K562 (cell line): ENCODE measurements at regions not wholly inside any gene's neighbourhood (a gene's known extent, or its start where the extent isn't known, plus 50 kb on each side); places are given as distances from the start of the nearest gene placed in this dataset.

Experiments used
- ATAC-seq: fragments of 200-7000 bp; cut with Tn5 transposase; 3 replicates; pipeline ENCODE4 v1.9.1; 2020; ENCODE audit warnings: moderate library complexity
- BruUV-seq: library from RNA; stranded (reverse); fragments of 400-500 nt; replicated peaks from 2 replicates; lab custom pipeline; 2021; lab: Mats Ljungman, UMichigan
- CTCF ChIA-PET: fragments of 300-600 bp; formaldehyde crosslinking; extraction: SDS; loops from one replicate; lab custom pipeline; 2021; ENCODE audit warnings: low intra/inter-chr PET ratio; lab: Yijun Ruan, JAX
- POLR2A ChIA-PET: fragments of 300-600, 350-650 bp; sonication (Branson Sonifier 250); formaldehyde crosslinking; extraction: SDS; loops from one replicate; lab custom pipeline; 2021; ENCODE audit warnings: antibody characterized with exemption, inconsistent platforms; lab: Yijun Ruan, JAX
- DNase-seq, 4 experiments: peaks; one replicate each; pipeline versions ENCODE4 v3.0.0 to v3.0.0-alpha.2; 2011 to 2018; ENCODE audit warnings: low spot score in 3 of 4, mixed read lengths in 3 of 4; ENCODE audit errors: extremely low read depth in 1 of 4
- FAIRE-seq: peaks from 2 replicates; lab custom pipeline; 2011; peaks lifted over from hg19 to GRCh38; lab: Jason Lieb, UNC
- H2AFZ ChIP-seq: 2 replicates; pipeline ENCODE4 v1.6.0; 2011; ENCODE audit warnings: low read depth, low read length, control low read depth, inconsistent platforms
- H3K27ac ChIP-seq: fragments of 200-600 bp; 3 replicates; pipeline ENCODE4 v1.8.0; 2011; ENCODE audit warnings: low read depth, mild to moderate bottlenecking, control low read depth, inconsistent platforms, low read length, moderate library complexity, mixed read lengths; ENCODE audit errors: extremely low read depth
- H3K27me3 ChIP-seq, 2 experiments: fragments of 300-600 bp in 1 of 2; 2 replicates in 1 of 2; 3 replicates in 1 of 2; pipeline versions ENCODE4 v1.6.0 to v1.8.0; 2011; ENCODE audit warnings: inconsistent platforms in 2 of 2, low read length in 2 of 2, mild to moderate bottlenecking in 1 of 2, mixed read lengths in 1 of 2, moderate library complexity in 1 of 2; ENCODE audit not compliant: control insufficient read depth in 2 of 2, insufficient read depth in 2 of 2
- H3K36me3 ChIP-seq: fragments of 300-600 bp; 3 replicates; pipeline ENCODE4 v1.8.0; 2011; ENCODE audit warnings: mild to moderate bottlenecking, low read length, inconsistent platforms; ENCODE audit not compliant: control insufficient read depth, insufficient read depth
- H3K4me1 ChIP-seq, 2 experiments: fragments of 200-600 bp in 1 of 2; replicated peaks in 1 of 2; 2 replicates in 1 of 2; 3 replicates in 1 of 2; pipeline versions ENCODE4 v1.5.1 to v1.8.0; 2011; ENCODE audit warnings: inconsistent platforms in 2 of 2, low read length in 2 of 2, mild to moderate bottlenecking in 1 of 2, mixed read lengths in 1 of 2, moderate library complexity in 1 of 2; ENCODE audit not compliant: control insufficient read depth in 2 of 2, insufficient read depth in 2 of 2
- H3K4me2 ChIP-seq: 2 replicates; pipeline ENCODE4 v1.6.1; 2011; ENCODE audit warnings: low read length, control low read depth, inconsistent platforms, mixed read lengths; ENCODE audit not compliant: insufficient read depth
- H3K4me3 ChIP-seq: fragments of 200-600 bp; sonication (generic), shearing (Covaris generic); 2 replicates; pipeline ENCODE4 v1.5.1; 2016; ENCODE audit warnings: control low read depth, inconsistent platforms
- H3K79me2 ChIP-seq: fragments of 200-600 bp; 3 replicates; pipeline ENCODE4 v1.8.0; 2011; ENCODE audit warnings: low read length, inconsistent platforms; ENCODE audit not compliant: control insufficient read depth, insufficient read depth
- H3K9ac ChIP-seq, 2 experiments: 2 replicates each; pipeline versions ENCODE4 v1.6.0 to v1.6.1; 2011; ENCODE audit warnings: low read depth in 2 of 2, low read length in 2 of 2, control low read depth in 1 of 2, inconsistent platforms in 1 of 2, mild to moderate bottlenecking in 1 of 2, mixed read lengths in 1 of 2; ENCODE audit not compliant: insufficient read depth in 1 of 2
- H3K9me1 ChIP-seq: one replicate; pipeline ENCODE4 v1.6.0; 2011; ENCODE audit warnings: inconsistent platforms, mild to moderate bottlenecking, low read length, moderate library complexity; ENCODE audit not compliant: control insufficient read depth, insufficient read depth
- H3K9me3 ChIP-seq: replicated peaks from 2 replicates; pipeline ENCODE4 v1.5.1; 2011; ENCODE audit warnings: low read depth, low read length, inconsistent platforms; ENCODE audit not compliant: control insufficient read depth, insufficient read depth
- H4K20me1 ChIP-seq: replicated peaks from 2 replicates; pipeline ENCODE4 v1.6.1; 2011; ENCODE audit warnings: low read length, inconsistent platforms, mixed read lengths; ENCODE audit not compliant: control insufficient read depth, insufficient read depth
- BHLHE40 ChIP-seq: IDR thresholded peaks from 2 replicates; pipeline ENCODE4 v1.6.1; 2011; ENCODE audit warnings: low read length, improper control_type of control experiment
- CXXC5 ChIP-seq: fragments of 250-450 bp; sonication (Bioruptor Pico); IDR thresholded peaks from 2 replicates; pipeline ENCODE4 v1.8.0; 2022; ENCODE audit warnings: inconsistent platforms, mild to moderate bottlenecking, moderate library complexity
- EGR1 ChIP-seq: fragments of 450-650 bp; conservative IDR thresholded peaks from 2 replicates; pipeline ENCODE4 v1.6.1; 2017; ENCODE audit warnings: mild to moderate bottlenecking
- FIP1L1 ChIP-seq: fragments of 200-400 bp; formaldehyde crosslinking; IDR thresholded peaks from 2 replicates; pipeline ENCODE4 v1.6.1; 2018; ENCODE audit warnings: mild to moderate bottlenecking, low read depth, low read length; ENCODE audit not compliant: poor library complexity, severe bottlenecking
- HDAC2 ChIP-seq: fragments of 450-650 bp; IDR thresholded peaks from 2 replicates; pipeline ENCODE4 v1.6.1; 2016; ENCODE audit warnings: mild to moderate bottlenecking
- IRF2 ChIP-seq: sonication (generic); formaldehyde crosslinking; IDR thresholded peaks from 2 replicates; pipeline ENCODE4 v1.8.1; 2022; ENCODE audit warnings: mild to moderate bottlenecking, missing genetic modification reagents
- JUND ChIP-seq, 2 experiments: IDR thresholded peaks; 2 replicates in 1 of 2; 3 replicates in 1 of 2; pipeline ENCODE4 v1.6.1; 2011; ENCODE audit warnings: borderline replicate concordance in 2 of 2, low read depth in 2 of 2, low read length in 2 of 2, improper control_type of control experiment in 1 of 2, missing biosample characterization in 1 of 2, missing genetic modification characterization in 1 of 2, missing genetic modification reagents in 1 of 2
- RBM34 ChIP-seq: fragments of 200-400 bp; formaldehyde crosslinking; IDR thresholded peaks from 2 replicates; pipeline ENCODE4 v1.6.1; 2018; ENCODE audit warnings: low read length, borderline replicate concordance; ENCODE audit not compliant: insufficient read depth
- SETDB1 ChIP-seq: IDR thresholded peaks from one replicate; pipeline ENCODE4 v1.6.1; 2012; ENCODE audit warnings: low read length, control low read depth, inconsistent platforms
- SMC3 ChIP-seq: conservative IDR thresholded peaks from 2 replicates; pipeline ENCODE4 v1.6.1; 2011; ENCODE audit warnings: low read depth, low read length, improper control_type of control experiment; ENCODE audit not compliant: insufficient read depth
- U2AF1 ChIP-seq: fragments of 200-400 bp; formaldehyde crosslinking; optimal IDR thresholded peaks from 2 replicates; pipeline ENCODE3; 2017; ENCODE audit warnings: mild to moderate bottlenecking, low read depth, low read length, moderate library complexity
- ZBTB17 ChIP-seq: fragments of 450-650 bp; formaldehyde crosslinking; IDR thresholded peaks from 2 replicates; pipeline ENCODE4 v1.4.0; 2020; ENCODE audit warnings: mild to moderate bottlenecking
- ZNF146 ChIP-seq: IDR thresholded peaks from one replicate; pipeline ENCODE4 v1.6.1; 2018; ENCODE audit warnings: missing compliant biosample characterization; ENCODE audit not compliant: unreplicated experiment
- WGBS: fragments of 100-300 bp; shearing (Covaris generic); methylation state at CpG from one replicate; pipeline ENCODE4 v1.1.6; 2016; ENCODE audit warnings: low coverage, mixed read lengths; ENCODE audit not compliant: insufficient coverage; ENCODE audit errors: missing lambda C conversion rate; 5-methylcytosine and 5-hydroxymethylcytosine counted together
- in situ Hi-C: fragments of 300-500 bp; cut with MboI; formaldehyde crosslinking; loops from 4 replicates; pipeline ENCODE4 v1.15.0; 2018; ENCODE audit warnings: inconsistent platforms, mixed read lengths
- intact Hi-C: fragments of 100-400 bp; cut with micrococcal nuclease; formaldehyde crosslinking; loops from 2 replicates; pipeline ENCODE4 v1.14.2; 2022
- TF ChIP-seq, protein P1 (sequence below): fragments of 250-450 bp; sonication (Bioruptor Pico); IDR thresholded peaks from 2 replicates; pipeline ENCODE4 v1.8.0; 2021; ENCODE audit warnings: borderline replicate concordance, mild to moderate bottlenecking, moderate library complexity; ENCODE audit not compliant: poor library complexity, severe bottlenecking
- TF ChIP-seq, protein P2 (sequence below): fragments of 250-450 bp; sonication (Bioruptor Pico); IDR thresholded peaks from 2 replicates; pipeline ENCODE4 v1.9.0; 2021; ENCODE audit warnings: mild to moderate bottlenecking, inconsistent platforms
- TF ChIP-seq, protein P3 (sequence below): fragments of 450-650 bp; formaldehyde crosslinking; IDR thresholded peaks from 2 replicates; pipeline ENCODE4 v1.4.0; 2020; ENCODE audit warnings: mild to moderate bottlenecking, mixed read lengths
- TF ChIP-seq, protein P4 (sequence below): fragments of 450-650 bp; formaldehyde crosslinking; IDR thresholded peaks from 2 replicates; pipeline ENCODE4 v1.4.0; 2022; ENCODE audit warnings: mild to moderate bottlenecking, moderate library complexity

DNA sequence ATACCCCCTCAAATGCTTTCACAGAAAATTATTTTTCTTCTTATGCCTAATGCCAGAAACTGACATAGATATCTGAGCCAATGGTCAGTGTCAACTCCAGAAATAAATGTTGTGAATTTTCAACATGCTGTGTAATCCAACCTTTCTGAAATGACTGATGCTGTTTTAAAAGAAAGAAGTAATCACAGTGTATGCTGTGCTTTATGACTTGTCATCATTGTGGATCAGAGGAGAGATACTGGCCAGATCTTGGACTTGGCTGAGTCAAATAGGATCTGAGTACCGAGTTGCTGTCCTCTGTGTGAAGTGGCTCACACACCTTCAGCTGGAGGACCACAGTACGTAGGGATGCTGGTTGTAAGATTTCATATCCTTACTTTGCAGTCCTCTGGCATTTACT, 89.9 kb upstream of the ARHGAP20 start (continued):
- no peak for TF ChIP-seq JUND (IDR thresholded peaks at IDR 0.05; ENCODE audit: borderline replicate concordance, low read depth, low read length)
- no peak for TF ChIP-seq JUND (tag; IDR thresholded peaks at IDR 0.05; ENCODE audit: borderline replicate concordance, low read depth, low read length)
- TF ChIP-seq SETDB1 = no peak
- no peak for TF ChIP-seq ZNF146 (CRISPR knock-in tag)
- TF ChIP-seq, protein P1, sequence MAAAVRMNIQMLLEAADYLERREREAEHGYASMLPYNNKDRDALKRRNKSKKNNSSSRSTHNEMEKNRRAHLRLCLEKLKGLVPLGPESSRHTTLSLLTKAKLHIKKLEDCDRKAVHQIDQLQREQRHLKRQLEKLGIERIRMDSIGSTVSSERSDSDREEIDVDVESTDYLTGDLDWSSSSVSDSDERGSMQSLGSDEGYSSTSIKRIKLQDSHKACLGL (CRISPR knock-in tag) = no peak
- no peak for TF ChIP-seq HDAC2
- TF ChIP-seq, all 486 proteins: peak for 0

DNA sequence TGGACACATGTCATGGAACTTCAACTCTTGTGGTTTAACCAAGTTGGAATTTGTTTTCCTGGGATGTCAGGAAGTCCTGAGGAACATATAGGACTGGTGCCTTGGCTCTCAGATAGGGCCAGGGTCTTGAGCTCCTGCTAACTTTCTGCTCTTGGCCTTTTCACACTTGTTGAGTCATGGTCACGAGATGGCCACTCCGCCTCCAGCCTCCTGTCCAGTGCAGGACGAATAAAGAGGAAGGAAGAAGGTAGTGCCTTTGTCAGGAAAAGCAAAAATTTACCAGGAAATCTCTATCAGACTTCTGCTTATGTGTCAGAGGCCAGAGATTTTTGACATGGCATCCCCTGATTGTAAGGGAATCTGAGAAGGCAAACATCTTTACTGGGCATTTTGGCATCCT, 89.1 kb upstream of the ARHGAP20 start:
- Histone ChIP-seq H3K27me3 (no peaks in the 10 kb centered on the region), H3K36me3 (no peaks in the 10 kb centered on the region), H3K9me1 (no peaks in the 10 kb centered on the region), H3K4me2 (no peak overlapping the region), H3K9me3 (no peaks in the 10 kb centered on the region), H3K79me2 (no peaks in the 10 kb centered on the region), H3K27ac (no peak overlapping the region), H2AFZ (no peak overlapping the region), H4K20me1 (no peaks in the 10 kb centered on the region), H3K4me1 (no peaks in the 10 kb centered on the region), H3K4me3 (no peak overlapping the region), H3K9ac (no peak overlapping the region)
- BruUV-seq = no TSS peak
- FAIRE-seq = no peak
- ATAC-seq = no peak
- CTCF ChIA-PET = no interaction called here
- 2% methylated on average over 3 of the region's 3 CpGs for WGBS
- POLR2A ChIA-PET = no interaction called here
- in situ Hi-C loops = no loop called here
- intact Hi-C loops = no loop called here
- no peak for DNase-seq
- TF ChIP-seq U2AF1 (no peak), IRF2 (CRISPR knock-in tag) (no peak), FIP1L1 (no peak), BHLHE40 (peak; percentile 34; the same call in 1 of the 2 replicates), ZBTB17 (CRISPR knock-in tag) (0 out of 2 replicates have a peak, but pooled peaks have one; percentile 32), RBM34 (no peak), CXXC5 (CRISPR knock-in tag) (0 out of 2 replicates have a peak, but pooled peaks have one; percentile 26), EGR1 (no peak), SMC3 (no peak)
- TF ChIP-seq, protein P2, sequence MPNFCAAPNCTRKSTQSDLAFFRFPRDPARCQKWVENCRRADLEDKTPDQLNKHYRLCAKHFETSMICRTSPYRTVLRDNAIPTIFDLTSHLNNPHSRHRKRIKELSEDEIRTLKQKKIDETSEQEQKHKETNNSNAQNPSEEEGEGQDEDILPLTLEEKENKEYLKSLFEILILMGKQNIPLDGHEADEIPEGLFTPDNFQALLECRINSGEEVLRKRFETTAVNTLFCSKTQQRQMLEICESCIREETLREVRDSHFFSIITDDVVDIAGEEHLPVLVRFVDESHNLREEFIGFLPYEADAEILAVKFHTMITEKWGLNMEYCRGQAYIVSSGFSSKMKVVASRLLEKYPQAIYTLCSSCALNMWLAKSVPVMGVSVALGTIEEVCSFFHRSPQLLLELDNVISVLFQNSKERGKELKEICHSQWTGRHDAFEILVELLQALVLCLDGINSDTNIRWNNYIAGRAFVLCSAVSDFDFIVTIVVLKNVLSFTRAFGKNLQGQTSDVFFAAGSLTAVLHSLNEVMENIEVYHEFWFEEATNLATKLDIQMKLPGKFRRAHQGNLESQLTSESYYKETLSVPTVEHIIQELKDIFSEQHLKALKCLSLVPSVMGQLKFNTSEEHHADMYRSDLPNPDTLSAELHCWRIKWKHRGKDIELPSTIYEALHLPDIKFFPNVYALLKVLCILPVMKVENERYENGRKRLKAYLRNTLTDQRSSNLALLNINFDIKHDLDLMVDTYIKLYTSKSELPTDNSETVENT (CRISPR knock-in tag) = no peak
- TF ChIP-seq, protein P3, sequence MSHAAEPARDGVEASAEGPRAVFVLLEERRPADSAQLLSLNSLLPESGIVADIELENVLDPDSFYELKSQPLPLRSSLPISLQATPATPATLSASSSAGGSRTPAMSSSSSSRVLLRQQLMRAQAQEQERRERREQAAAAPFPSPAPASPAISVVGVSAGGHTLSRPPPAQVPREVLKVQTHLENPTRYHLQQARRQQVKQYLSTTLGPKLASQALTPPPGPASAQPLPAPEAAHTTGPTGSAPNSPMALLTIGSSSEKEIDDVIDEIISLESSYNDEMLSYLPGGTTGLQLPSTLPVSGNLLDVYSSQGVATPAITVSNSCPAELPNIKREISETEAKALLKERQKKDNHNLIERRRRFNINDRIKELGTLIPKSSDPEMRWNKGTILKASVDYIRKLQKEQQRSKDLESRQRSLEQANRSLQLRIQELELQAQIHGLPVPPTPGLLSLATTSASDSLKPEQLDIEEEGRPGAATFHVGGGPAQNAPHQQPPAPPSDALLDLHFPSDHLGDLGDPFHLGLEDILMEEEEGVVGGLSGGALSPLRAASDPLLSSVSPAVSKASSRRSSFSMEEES = peak; percentile 41
- TF ChIP-seq, protein P4, sequence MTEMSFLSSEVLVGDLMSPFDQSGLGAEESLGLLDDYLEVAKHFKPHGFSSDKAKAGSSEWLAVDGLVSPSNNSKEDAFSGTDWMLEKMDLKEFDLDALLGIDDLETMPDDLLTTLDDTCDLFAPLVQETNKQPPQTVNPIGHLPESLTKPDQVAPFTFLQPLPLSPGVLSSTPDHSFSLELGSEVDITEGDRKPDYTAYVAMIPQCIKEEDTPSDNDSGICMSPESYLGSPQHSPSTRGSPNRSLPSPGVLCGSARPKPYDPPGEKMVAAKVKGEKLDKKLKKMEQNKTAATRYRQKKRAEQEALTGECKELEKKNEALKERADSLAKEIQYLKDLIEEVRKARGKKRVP (CRISPR knock-in tag) = no peak
